GM23338 (cell line): ENCODE measurements at regions not wholly inside any gene's neighbourhood (a gene's known extent, or its start where the extent isn't known, plus 50 kb on each side); places are given as distances from the start of the nearest gene placed in this dataset.

ENCODE experiments used
- ATAC-seq: fragments of 200-7000 bp; cut with Tn5 transposase; 3 replicates; pipeline ENCODE4 v1.9.1; 2020
- DNase-seq: peaks from one replicate; pipeline ENCODE4 v3.0.0-alpha.2; 2015; ENCODE audit warnings: low spot score
- H2AFZ ChIP-seq: fragments of 200-600 bp; sonication (generic); 2 replicates; pipeline ENCODE4 v1.8.0; 2016; ENCODE audit warnings: antibody characterized with exemption, mild to moderate bottlenecking, moderate library complexity
- H3F3A ChIP-seq: fragments of 200-600 bp; sonication (generic); replicated peaks from 2 replicates; pipeline ENCODE4 v1.8.0; 2017; ENCODE audit warnings: antibody characterized with exemption, mixed run types, low read depth
- H3K27ac ChIP-seq: fragments of 200-600 bp; sonication (generic); 2 replicates; pipeline ENCODE4 v1.6.1; 2016; ENCODE audit warnings: low read depth
- H3K27me3 ChIP-seq: fragments of 200-600 bp; sonication (generic); 2 replicates; pipeline ENCODE4 v1.8.0; 2016; ENCODE audit warnings: mild to moderate bottlenecking, mixed run types, moderate library complexity; ENCODE audit not compliant: insufficient read depth
- H3K36me3 ChIP-seq: fragments of 200-600 bp; sonication (generic); 2 replicates; pipeline ENCODE4 v1.8.0; 2016; ENCODE audit warnings: mild to moderate bottlenecking; ENCODE audit not compliant: insufficient read depth
- H3K4me1 ChIP-seq: fragments of 200-600 bp; sonication (generic); 2 replicates; pipeline ENCODE4 v1.8.0; 2016; ENCODE audit warnings: mild to moderate bottlenecking, moderate library complexity; ENCODE audit not compliant: insufficient read depth
- H3K4me2 ChIP-seq: fragments of 200-600 bp; sonication (generic); 2 replicates; pipeline ENCODE4 v1.7.1; 2017; ENCODE audit warnings: mixed run types
- H3K4me3 ChIP-seq: fragments of 200-600 bp; sonication (generic); 2 replicates; pipeline ENCODE4 v1.6.1; 2016; ENCODE audit warnings: mixed run types
- H3K79me2 ChIP-seq: fragments of 200-600 bp; sonication (generic); replicated peaks from 2 replicates; pipeline ENCODE4 v1.8.0; 2017; ENCODE audit warnings: mild to moderate bottlenecking; ENCODE audit not compliant: insufficient read depth
- H3K9me2 ChIP-seq: fragments of 200-600 bp; sonication (generic); 2 replicates; pipeline ENCODE4 v1.8.0; 2017; ENCODE audit not compliant: insufficient read depth
- H4K20me1 ChIP-seq: fragments of 200-600 bp; sonication (generic); replicated peaks from 2 replicates; pipeline ENCODE4 v1.8.0; 2017; ENCODE audit warnings: mild to moderate bottlenecking; ENCODE audit not compliant: insufficient read depth
- H3K27ac Mint-ChIP-seq: 2 replicates; pipeline ENCODE4 v1.8.0; 2020; ENCODE audit warnings: inconsistent platforms, mild to moderate bottlenecking, moderate library complexity, mixed read lengths
- H3K27me3 Mint-ChIP-seq: 3 replicates; pipeline ENCODE4 v1.8.0; 2022; ENCODE audit warnings: low read depth, mild to moderate bottlenecking, moderate library complexity, mixed read lengths, inconsistent platforms; ENCODE audit not compliant: insufficient read depth, poor library complexity
- H3K36me3 Mint-ChIP-seq: 3 replicates; pipeline ENCODE4 v1.8.0; 2021; ENCODE audit warnings: low read depth, mild to moderate bottlenecking, inconsistent platforms, moderate library complexity, mixed read lengths
- H3K4me1 Mint-ChIP-seq: 3 replicates; pipeline ENCODE4 v1.8.0; 2020; ENCODE audit warnings: mild to moderate bottlenecking, inconsistent platforms, mixed read lengths
- H3K4me3 Mint-ChIP-seq: 3 replicates; pipeline ENCODE4 v1.8.0; 2021; ENCODE audit warnings: moderate library complexity, mild to moderate bottlenecking, inconsistent platforms, mixed read lengths
- H3K9me3 Mint-ChIP-seq: 3 replicates; pipeline ENCODE4 v1.8.0; 2020; ENCODE audit warnings: moderate library complexity, mild to moderate bottlenecking, inconsistent platforms, mixed read lengths
- CTCF ChIP-seq, 2 experiments: fragments of 200-600 bp in 1 of 2; sonication (generic) in 1 of 2; conservative IDR thresholded peaks; 2 replicates each; pipeline versions ENCODE4 v1.5.1 to v1.6.1; 2016 to 2017; ENCODE audit warnings: antibody characterized with exemption in 2 of 2, low read depth in 2 of 2, mild to moderate bottlenecking in 2 of 2, moderate library complexity in 1 of 2
- ETS1 ChIP-seq: IDR thresholded peaks from 2 replicates; pipeline ENCODE4 v1.6.1; 2016; ENCODE audit warnings: antibody characterized with exemption
- EZH2 ChIP-seq: fragments of 200-600 bp; sonication (generic); IDR thresholded peaks from one replicate; pipeline ENCODE4 v1.8.0; 2017; ENCODE audit warnings: antibody characterized with exemption, mild to moderate bottlenecking, low read depth; ENCODE audit not compliant: unreplicated experiment
- JUNB ChIP-seq: IDR thresholded peaks from one replicate; pipeline ENCODE4 v1.6.1; 2016; ENCODE audit warnings: antibody characterized with exemption; ENCODE audit not compliant: unreplicated experiment
- NANOG ChIP-seq: IDR thresholded peaks from 2 replicates; pipeline ENCODE4 v1.6.1; 2016; ENCODE audit warnings: antibody characterized with exemption, borderline replicate concordance
- REST ChIP-seq: IDR thresholded peaks from one replicate; pipeline ENCODE4 v1.6.1; 2018; ENCODE audit warnings: antibody characterized with exemption; ENCODE audit not compliant: unreplicated experiment
- ZNF331 ChIP-seq: fragments of 250-450 bp; sonication (Bioruptor Pico); IDR thresholded peaks from 2 replicates; pipeline ENCODE4 v1.5.0; 2020; ENCODE audit warnings: low read depth, mild to moderate bottlenecking, moderate library complexity
- ZNF462 ChIP-seq: fragments of 250-450 bp; sonication (Bioruptor Pico); IDR thresholded peaks from 2 replicates; pipeline ENCODE4 v1.5.0; 2020; ENCODE audit warnings: mild to moderate bottlenecking, moderate library complexity

- TF ChIP-seq REST (no peak), ZNF331 (no peak), CTCF (conservative IDR thresholded peaks at IDR 0.05; ENCODE audit: low read depth in 2 of 2) (no peak), ETS1 (no peak)
Observed at GRCh38 chr2:150383587-150383986, 103.9 kb downstream of the RND3 start (continued).

GRCh38 chr2:150379166-150379565 is 108.3 kb downstream of the RND3 start:
- Mint-ChIP-seq H3K27me3 (no peaks in the 10 kb centered on the region), H3K9me3 (peaks cover 20% of the 10 kb centered on the region; the same call in 2 of the 3 replicates), H3K27ac (no peak overlapping the region), H3K36me3 (peaks cover 8% of the 10 kb centered on the region; the same call in 1 of the 3 replicates), H3K4me1 (peaks cover 7% of the 10 kb centered on the region; the same call in 1 of the 3 replicates), H3K4me3 (no peak overlapping the region)
- ATAC-seq (no peak), DNase-seq (no peak)
- no peak overlapping the region for H2AFZ ChIP-seq
- no peaks in the 10 kb centered on the region for H4K20me1 ChIP-seq
- H3K36me3 ChIP-seq = no peaks in the 10 kb centered on the region
- no peak overlapping the region for H3K4me3 ChIP-seq
- H3K27ac ChIP-seq = no peak overlapping the region
- H3K9me2 ChIP-seq = no peaks in the 10 kb centered on the region
- H3K4me2 ChIP-seq = no peak overlapping the region
- H3K4me1 ChIP-seq = no peaks in the 10 kb centered on the region
- no peaks in the 10 kb centered on the region for H3K27me3 ChIP-seq
- H3K79me2 ChIP-seq = no peaks in the 10 kb centered on the region
- no peaks in the 10 kb centered on the region for H3F3A ChIP-seq
- TF ChIP-seq EZH2 (no peak), NANOG (no peak), JUNB (no peak), REST (no peak), ZNF462 (CRISPR knock-in tag) (no peak)
